IMR-90 (cell line): ENCODE measurements at regions not wholly inside any gene's neighbourhood (a gene's known extent, or its start where the extent isn't known, plus 50 kb on each side); places are given as distances from the start of the nearest gene placed in this dataset.

ENCODE experiments used
- ATAC-seq: fragments of 200-7000 bp; cut with Tn5 transposase; 2 replicates; pipeline ENCODE4 v1.9.1; 2020; ENCODE audit warnings: low read depth, mild to moderate bottlenecking, moderate library complexity
- BruUV-seq: library from RNA; stranded (reverse); fragments of 400-500 nt; replicated peaks from 2 replicates; lab custom pipeline; 2021; lab: Mats Ljungman, UMichigan
- CTCF ChIA-PET: fragments of 300-600 bp; formaldehyde crosslinking; extraction: SDS; loops from one replicate; lab custom pipeline; 2021; ENCODE audit warnings: antibody characterized with exemption; lab: Yijun Ruan, JAX
- POLR2A ChIA-PET: fragments of 300-600 bp; sonication (Branson Sonifier 250); formaldehyde crosslinking; loops from one replicate; lab custom pipeline; 2022; ENCODE audit warnings: antibody characterized with exemption; ENCODE audit not compliant: unreplicated experiment; lab: Charles Lee
- DNase-seq: peaks from one replicate; pipeline ENCODE4 v3.0.0; 2013
- H2AFZ ChIP-seq: replicated peaks from 2 replicates; pipeline ENCODE3; 2013; ENCODE audit warnings: low read length, mild to moderate bottlenecking; ENCODE audit not compliant: poor library complexity
- H2AK5ac ChIP-seq: 2 replicates; pipeline ENCODE4 v1.6.1; 2013; ENCODE audit warnings: low read depth, low read length, inconsistent platforms
- H2AK9ac ChIP-seq: replicated peaks from 2 replicates; pipeline ENCODE3; 2013; ENCODE audit warnings: mild to moderate bottlenecking, low read depth, low read length, moderate library complexity; ENCODE audit not compliant: poor library complexity
- H2BK120ac ChIP-seq: 2 replicates; pipeline ENCODE4 v1.6.1; 2013; ENCODE audit warnings: low read depth, low read length, inconsistent platforms
- H2BK15ac ChIP-seq: 3 replicates; pipeline ENCODE4 v1.6.1; 2013; ENCODE audit warnings: low read depth, low read length, inconsistent platforms
- H2BK20ac ChIP-seq: 2 replicates; pipeline ENCODE4 v1.6.1; 2013; ENCODE audit warnings: low read depth, mild to moderate bottlenecking, inconsistent platforms, low read length, moderate library complexity
- H2BK5ac ChIP-seq: 2 replicates; pipeline ENCODE4 v1.6.1; 2013; ENCODE audit warnings: mild to moderate bottlenecking, low read depth, low read length, inconsistent platforms; ENCODE audit not compliant: poor library complexity, severe bottlenecking
- H3K14ac ChIP-seq: replicated peaks from 2 replicates; pipeline ENCODE4 v1.6.1; 2013; ENCODE audit warnings: low read depth, low read length, inconsistent platforms
- H3K18ac ChIP-seq: 2 replicates; pipeline ENCODE4 v1.6.1; 2013; ENCODE audit warnings: low read depth, low read length, control low read depth
- H3K23ac ChIP-seq: 2 replicates; pipeline ENCODE4 v1.6.1; 2013; ENCODE audit warnings: low read depth, low read length, inconsistent platforms
- H3K27ac ChIP-seq: 2 replicates; pipeline ENCODE4 v1.5.1; 2013; ENCODE audit warnings: mild to moderate bottlenecking, control low read depth, low read length; ENCODE audit not compliant: insufficient read depth
- H3K27me3 ChIP-seq: 2 replicates; pipeline ENCODE4 v1.6.1; 2013; ENCODE audit warnings: low read length; ENCODE audit not compliant: control insufficient read depth, insufficient read depth
- H3K36me3 ChIP-seq: 2 replicates; pipeline ENCODE4 v1.6.1; 2013; ENCODE audit warnings: low read length, mixed read lengths; ENCODE audit not compliant: control insufficient read depth, insufficient read depth
- H3K4ac ChIP-seq: 2 replicates; pipeline ENCODE4 v1.6.1; 2013; ENCODE audit warnings: low read depth, low read length, inconsistent platforms
- H3K4me1 ChIP-seq: 2 replicates; pipeline ENCODE4 v1.6.1; 2013; ENCODE audit warnings: low read length, mixed read lengths; ENCODE audit not compliant: control insufficient read depth, insufficient read depth
- H3K4me2 ChIP-seq: 2 replicates; pipeline ENCODE4 v1.6.1; 2013; ENCODE audit warnings: low read depth, mild to moderate bottlenecking, control low read depth, low read length, moderate library complexity
- H3K4me3 ChIP-seq: 2 replicates; pipeline ENCODE4 v1.5.1; 2013; ENCODE audit warnings: low read depth, mild to moderate bottlenecking, control low read depth, low read length, moderate library complexity; ENCODE audit not compliant: insufficient read depth
- H3K56ac ChIP-seq: 2 replicates; pipeline ENCODE4 v1.6.1; 2013; ENCODE audit warnings: low read length, inconsistent platforms; ENCODE audit not compliant: insufficient read depth; ENCODE audit errors: extremely low read depth
- H3K79me1 ChIP-seq, 2 experiments: 2 replicates each; pipeline ENCODE4 v1.6.1; 2013; ENCODE audit warnings: low read length in 2 of 2, inconsistent platforms in 1 of 2, low read depth in 1 of 2
- H3K9ac ChIP-seq: 2 replicates; pipeline ENCODE4 v1.6.1; 2013; ENCODE audit warnings: low read depth, low read length, control low read depth
- H3K9me1 ChIP-seq: 2 replicates; pipeline ENCODE4 v1.6.1; 2013; ENCODE audit warnings: low read length, inconsistent platforms; ENCODE audit not compliant: insufficient read depth
- H3K9me3 ChIP-seq: 2 replicates; pipeline ENCODE4 v1.6.1; 2013; ENCODE audit warnings: low read length; ENCODE audit not compliant: control insufficient read depth, insufficient read depth
- H4K20me1 ChIP-seq: 2 replicates; pipeline ENCODE4 v1.6.1; 2013; ENCODE audit warnings: low read length, inconsistent platforms; ENCODE audit not compliant: insufficient read depth
- H4K5ac ChIP-seq: 2 replicates; pipeline ENCODE4 v1.6.1; 2013; ENCODE audit warnings: mild to moderate bottlenecking, low read depth, low read length, control low read depth
- H4K8ac ChIP-seq, 2 experiments: 2 replicates each; pipeline ENCODE4 v1.6.1; 2013; ENCODE audit warnings: low read depth in 2 of 2, low read length in 2 of 2, control low read depth in 1 of 2, inconsistent platforms in 1 of 2
- H4K91ac ChIP-seq: 2 replicates; pipeline ENCODE4 v1.6.1; 2013; ENCODE audit warnings: low read depth, low read length, inconsistent platforms; ENCODE audit not compliant: insufficient read depth
- FOS ChIP-seq: fragments of 150-350 bp; IDR thresholded peaks from 2 replicates; pipeline ENCODE4 v1.6.1; 2016; ENCODE audit warnings: low read depth, low read length
- MAZ ChIP-seq: IDR thresholded peaks from 2 replicates; pipeline ENCODE4 v1.6.1; 2012; ENCODE audit warnings: low read depth, mild to moderate bottlenecking, low read length, improper control_type of control experiment, moderate library complexity, borderline replicate concordance
- USF2 ChIP-seq: fragments of 150-350 bp; IDR thresholded peaks from 2 replicates; pipeline ENCODE4 v1.6.1; 2017; ENCODE audit warnings: mild to moderate bottlenecking, antibody characterized with exemption, low read length, low read depth
- WGBS, 2 experiments: methylation state at CpG; one replicate each; pipeline versions ENCODE4 v1.1.5 to v1.1.7; 2013; ENCODE audit warnings: missing lambda C conversion rate in 2 of 2; ENCODE audit not compliant: insufficient read length in 1 of 2; ENCODE audit errors: extremely low coverage in 2 of 2; 5-methylcytosine and 5-hydroxymethylcytosine counted together
- dilution Hi-C: fragments of 300-500 bp; cut with HindIII; formaldehyde crosslinking; loops from one replicate; pipeline ENCODE4 v1.14.3; 2018; ENCODE audit warnings: low sequenced_read_pairs; ENCODE audit not compliant: unreplicated experiment
- in situ Hi-C: fragments of 300-500 bp; cut with MboI; formaldehyde crosslinking; loops from 3 replicates; pipeline ENCODE4 v1.14.3; 2019; ENCODE audit warnings: low sequenced_read_pairs, inconsistent platforms, mixed read lengths
- intact Hi-C: fragments of 100-400 bp; cut with micrococcal nuclease; formaldehyde crosslinking; loops from 2 replicates; pipeline ENCODE4 v1.10.0; 2022

- in situ Hi-C loops (no loop called here), intact Hi-C loops (no loop called here), dilution Hi-C loops (no loop called here)
- H2BK5ac ChIP-seq, result no peak overlapping the region
- H2AFZ ChIP-seq, result peak overlapping the region; percentile 34
- no peak overlapping the region for H2AK5ac ChIP-seq
- no peaks in the 10 kb centered on the region for H3K4me1 ChIP-seq
- ATAC-seq, result no peak
- H3K18ac ChIP-seq, result no peak overlapping the region
- H4K5ac ChIP-seq, result no peak overlapping the region
- TF ChIP-seq USF2 (no peak), MAZ (no peak), FOS (no peak)
- H4K8ac ChIP-seq, result no peak overlapping the region
- H3K79me1 ChIP-seq, result no peaks in the 10 kb centered on the region
- no peak overlapping the region for H3K9ac ChIP-seq
- H2BK120ac ChIP-seq, result no peak overlapping the region
- H3K23ac ChIP-seq, result no peak overlapping the region
- H3K4me2 ChIP-seq, result no peak overlapping the region
- H3K4ac ChIP-seq, result no peak overlapping the region
- DNase-seq, result no peak
- CTCF ChIA-PET, result no interaction called here
- H3K4me3 ChIP-seq, result no peak overlapping the region
- H3K27ac ChIP-seq, result no peak overlapping the region
- 60% methylated on average over 1 of the region's 3 CpGs; no CpG with 5 or more reads in 1 of the 2 experiments for WGBS, 2 experiments
- BruUV-seq, result no TSS peak
- H3K36me3 ChIP-seq, result no peaks in the 10 kb centered on the region
- no peak overlapping the region for H4K91ac ChIP-seq
- no peak overlapping the region for H3K56ac ChIP-seq
- POLR2A ChIA-PET, result no interaction called here
- no peak overlapping the region for H2BK20ac ChIP-seq
- H4K20me1 ChIP-seq, result no peaks in the 10 kb centered on the region
- no peak overlapping the region for H3K14ac ChIP-seq
- H3K9me1 ChIP-seq, result no peaks in the 10 kb centered on the region
- H3K9me3 ChIP-seq, result no peaks in the 10 kb centered on the region
- H2BK15ac ChIP-seq, result no peak overlapping the region
- peaks cover 33% of the 10 kb centered on the region for H3K27me3 ChIP-seq
- H2AK9ac ChIP-seq, result no peak overlapping the region
Observed at GRCh38 chr5:34447424-34447823, 208.7 kb upstream of the RAI14 start.
